ENCODE measurements at regions not wholly inside any gene's neighbourhood (a gene's known extent, or its start where the extent isn't known, plus 50 kb on each side); places are given as distances from the start of the nearest gene placed in this dataset.

DNA sequence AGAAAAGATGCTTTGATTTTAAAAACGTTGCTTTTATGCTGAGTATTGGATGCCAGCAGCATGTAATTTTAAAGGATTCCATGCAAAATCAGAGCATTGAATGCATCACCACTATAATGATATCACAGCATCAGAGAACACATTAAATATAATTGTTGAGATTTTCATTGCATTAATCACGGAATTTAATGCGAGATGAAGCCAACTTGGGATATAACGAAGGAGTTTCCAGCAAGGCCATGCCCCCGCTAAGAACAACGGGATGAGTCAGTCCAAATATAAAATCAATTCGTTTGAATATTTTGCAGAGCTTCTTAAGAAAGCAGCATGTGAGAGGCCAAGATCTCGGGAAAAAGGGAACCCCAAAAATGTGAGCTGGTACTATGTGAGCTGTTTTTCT is 423.4 kb upstream of the CHRM3 start:
- no peak overlapping the region for H3K4me3 ChIP-seq (ENCODE audit: low read length)
- no peak overlapping the region for H3K27ac ChIP-seq (ENCODE audit: low read length)
- no peaks in the 10 kb centered on the region for H3K9me2 ChIP-seq (ENCODE audit: insufficient read depth, low read length)
- no peaks in the 10 kb centered on the region for H3K27me3 ChIP-seq (ENCODE audit: insufficient read depth, low read depth, low read length)
- H3K36me3 ChIP-seq (ENCODE audit: insufficient read depth, low read length) = no peaks in the 10 kb centered on the region
- no peaks in the 10 kb centered on the region for H3K79me2 ChIP-seq (replicated peaks; ENCODE audit: insufficient read depth, low read length)
- H3K9me3 ChIP-seq (ENCODE audit: low read length) = no peaks in the 10 kb centered on the region
- H3K9ac ChIP-seq (ENCODE audit: low read length) = no peak overlapping the region
- no peak overlapping the region for H2AFZ ChIP-seq (ENCODE audit: low read depth, low read length)
- H3F3A ChIP-seq (ENCODE audit: insufficient read depth, low read length, poor library complexity, severe bottlenecking) = no peaks in the 10 kb centered on the region
- TF ChIP-seq CTCF (IDR thresholded peaks at IDR 0.05; ENCODE audit: poor library complexity, severe bottlenecking) = no peak
- H4K20me1 ChIP-seq (ENCODE audit: insufficient read depth) = no peaks in the 10 kb centered on the region
- H3K4me2 ChIP-seq (ENCODE audit: low read length) = no peak overlapping the region

GRCh38 chr1:238961790-238962189 is 424.6 kb upstream of the CHRM3 start:
- no peaks in the 10 kb centered on the region for H4K20me1 ChIP-seq (ENCODE audit: insufficient read depth)
- H3K79me2 ChIP-seq (replicated peaks; ENCODE audit: insufficient read depth, low read length) = no peaks in the 10 kb centered on the region
- no peaks in the 10 kb centered on the region for H3F3A ChIP-seq (ENCODE audit: insufficient read depth, low read length, poor library complexity, severe bottlenecking)
- no peak overlapping the region for H3K4me3 ChIP-seq (ENCODE audit: low read length)
- no peaks in the 10 kb centered on the region for H3K27me3 ChIP-seq (ENCODE audit: insufficient read depth, low read depth, low read length)
- TF ChIP-seq EP300 (conservative IDR thresholded peaks at IDR 0.05; ENCODE audit: poor library complexity, severe bottlenecking) = no peak
- TF ChIP-seq MXI1 (conservative IDR thresholded peaks at IDR 0.05; ENCODE audit: poor library complexity, severe bottlenecking) = no peak
- TF ChIP-seq EZH2 (IDR thresholded peaks at IDR 0.05; ENCODE audit: borderline replicate concordance, insufficient read depth, low read length, poor library complexity, severe bottlenecking) = no peak
- TF ChIP-seq POLR2AphosphoS5 (IDR thresholded peaks at IDR 0.05) = no peak
- TF ChIP-seq TAF1 (IDR thresholded peaks at IDR 0.05; ENCODE audit: low read depth) = no peak
- no peak for TF ChIP-seq RAD21 (conservative IDR thresholded peaks at IDR 0.05)
- TF ChIP-seq SMC3 (conservative IDR thresholded peaks at IDR 0.05; ENCODE audit: poor library complexity) = no peak
- TF ChIP-seq, protein P1, sequence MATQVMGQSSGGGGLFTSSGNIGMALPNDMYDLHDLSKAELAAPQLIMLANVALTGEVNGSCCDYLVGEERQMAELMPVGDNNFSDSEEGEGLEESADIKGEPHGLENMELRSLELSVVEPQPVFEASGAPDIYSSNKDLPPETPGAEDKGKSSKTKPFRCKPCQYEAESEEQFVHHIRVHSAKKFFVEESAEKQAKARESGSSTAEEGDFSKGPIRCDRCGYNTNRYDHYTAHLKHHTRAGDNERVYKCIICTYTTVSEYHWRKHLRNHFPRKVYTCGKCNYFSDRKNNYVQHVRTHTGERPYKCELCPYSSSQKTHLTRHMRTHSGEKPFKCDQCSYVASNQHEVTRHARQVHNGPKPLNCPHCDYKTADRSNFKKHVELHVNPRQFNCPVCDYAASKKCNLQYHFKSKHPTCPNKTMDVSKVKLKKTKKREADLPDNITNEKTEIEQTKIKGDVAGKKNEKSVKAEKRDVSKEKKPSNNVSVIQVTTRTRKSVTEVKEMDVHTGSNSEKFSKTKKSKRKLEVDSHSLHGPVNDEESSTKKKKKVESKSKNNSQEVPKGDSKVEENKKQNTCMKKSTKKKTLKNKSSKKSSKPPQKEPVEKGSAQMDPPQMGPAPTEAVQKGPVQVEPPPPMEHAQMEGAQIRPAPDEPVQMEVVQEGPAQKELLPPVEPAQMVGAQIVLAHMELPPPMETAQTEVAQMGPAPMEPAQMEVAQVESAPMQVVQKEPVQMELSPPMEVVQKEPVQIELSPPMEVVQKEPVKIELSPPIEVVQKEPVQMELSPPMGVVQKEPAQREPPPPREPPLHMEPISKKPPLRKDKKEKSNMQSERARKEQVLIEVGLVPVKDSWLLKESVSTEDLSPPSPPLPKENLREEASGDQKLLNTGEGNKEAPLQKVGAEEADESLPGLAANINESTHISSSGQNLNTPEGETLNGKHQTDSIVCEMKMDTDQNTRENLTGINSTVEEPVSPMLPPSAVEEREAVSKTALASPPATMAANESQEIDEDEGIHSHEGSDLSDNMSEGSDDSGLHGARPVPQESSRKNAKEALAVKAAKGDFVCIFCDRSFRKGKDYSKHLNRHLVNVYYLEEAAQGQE (IDR thresholded peaks at IDR 0.05; ENCODE audit: borderline replicate concordance) = no peak
- no peak for TF ChIP-seq CTCF (IDR thresholded peaks at IDR 0.05; ENCODE audit: poor library complexity, severe bottlenecking)
- H3K9me3 ChIP-seq (ENCODE audit: low read length) = no peaks in the 10 kb centered on the region
- no peak overlapping the region for H3K9ac ChIP-seq (ENCODE audit: low read length)
- no peak overlapping the region for H3K4me2 ChIP-seq (ENCODE audit: low read length)
- H3K36me3 ChIP-seq (ENCODE audit: insufficient read depth, low read length) = no peaks in the 10 kb centered on the region
- H3K27ac ChIP-seq (ENCODE audit: low read length) = no peak overlapping the region
- no peaks in the 10 kb centered on the region for H3K9me2 ChIP-seq (ENCODE audit: insufficient read depth, low read length)
- no peak overlapping the region for H2AFZ ChIP-seq (ENCODE audit: low read depth, low read length)

Measured in neural cell (in vitro differentiated cells).